SKM-1 (cell line): ENCODE measurements at regions not wholly inside any gene's neighbourhood (a gene's known extent, or its start where the extent isn't known, plus 50 kb on each side); places are given as distances from the start of the nearest gene placed in this dataset.
"Not testable (repeated sequence)": the region's sequence is repeated elsewhere in the genome, so short reads cannot be mapped to it uniquely, and the experiment has no call there.

Source experiments
- DNase-seq: peaks from one replicate; lab custom pipeline; 2025; ENCODE audit not compliant: unreplicated experiment; lab: John Stamatoyannopoulos, UW

DNA sequence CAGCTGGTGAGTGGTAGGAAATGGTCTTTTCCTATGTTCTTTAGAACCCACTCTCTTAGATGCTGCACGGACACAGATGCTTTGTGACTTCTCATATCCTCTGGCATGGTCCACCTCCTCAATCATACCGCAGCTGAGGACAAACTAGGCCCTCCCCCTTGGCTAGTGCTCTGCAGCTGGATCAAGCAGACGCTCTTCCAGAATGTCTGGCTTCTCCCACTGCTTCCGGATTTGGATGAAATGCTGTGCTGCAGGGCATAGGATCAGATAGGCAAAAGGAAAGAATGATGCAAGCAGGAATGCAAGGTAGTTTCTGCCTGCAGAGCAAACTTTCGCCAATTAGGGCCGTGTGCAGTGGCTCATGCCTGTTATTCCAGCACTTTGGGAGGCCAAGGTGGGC, 75.7 kb upstream of the SLC4A7 start:
- DNase-seq = no peak

DNA sequence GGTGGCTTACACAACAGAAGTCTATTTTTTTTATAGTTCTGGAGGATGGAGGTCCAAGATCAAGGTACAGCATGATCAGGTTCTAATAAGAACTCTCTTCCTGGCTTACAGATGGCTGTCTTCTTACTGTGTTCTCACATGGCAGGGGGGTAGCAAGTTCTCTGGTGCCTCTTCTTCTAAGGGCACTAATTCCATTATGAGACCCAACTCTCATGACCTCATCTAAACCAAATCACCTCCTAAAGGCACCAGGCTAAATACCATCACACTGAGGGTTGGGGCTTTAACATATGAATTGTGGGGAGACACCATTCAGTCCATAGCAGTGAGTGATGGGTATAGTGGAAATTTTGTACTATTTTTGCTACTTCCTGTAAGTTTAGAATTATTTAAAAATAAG, 75.2 kb upstream of the SLC4A7 start:
- no peak for DNase-seq

DNA sequence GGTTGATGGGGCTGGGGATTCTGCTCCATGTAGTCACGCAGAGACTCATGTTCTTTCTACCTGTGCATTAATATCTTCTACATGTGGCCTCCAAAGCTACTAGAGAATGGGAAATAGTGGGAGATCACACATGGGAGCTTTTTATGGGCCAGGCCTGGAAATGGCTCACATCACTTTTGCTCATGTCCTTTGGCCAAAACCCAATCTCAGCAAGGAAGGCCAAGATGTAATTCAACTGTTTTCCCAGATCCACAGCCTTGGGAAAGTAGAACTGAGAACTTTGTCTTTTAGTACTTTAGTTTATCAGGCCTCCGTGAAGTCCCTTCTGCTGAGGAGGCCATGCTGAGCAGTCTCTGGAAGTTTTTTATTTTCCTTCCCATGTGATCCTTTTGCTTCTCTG, 73.2 kb upstream of the SLC4A7 start:
- DNase-seq = no peak

DNA sequence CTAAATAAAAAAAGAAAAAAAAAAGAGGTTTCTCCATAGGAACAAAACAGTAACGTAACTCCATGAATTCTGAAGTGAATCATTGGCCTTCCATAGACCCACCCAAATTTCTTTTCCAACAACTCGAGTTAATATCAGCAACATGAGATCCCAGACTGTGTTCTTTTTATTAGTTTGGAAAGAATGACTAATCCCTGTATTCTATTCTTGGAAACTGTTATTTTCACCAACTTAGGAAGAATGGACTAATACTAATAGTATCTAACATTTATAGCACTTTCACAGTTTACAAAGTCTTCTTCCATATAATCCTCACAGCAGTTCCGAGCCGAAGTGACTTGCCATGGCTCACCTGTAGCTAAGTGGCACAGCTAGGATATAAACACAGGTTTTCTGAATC, 72.7 kb upstream of the SLC4A7 start:
- no peak for DNase-seq

DNA sequence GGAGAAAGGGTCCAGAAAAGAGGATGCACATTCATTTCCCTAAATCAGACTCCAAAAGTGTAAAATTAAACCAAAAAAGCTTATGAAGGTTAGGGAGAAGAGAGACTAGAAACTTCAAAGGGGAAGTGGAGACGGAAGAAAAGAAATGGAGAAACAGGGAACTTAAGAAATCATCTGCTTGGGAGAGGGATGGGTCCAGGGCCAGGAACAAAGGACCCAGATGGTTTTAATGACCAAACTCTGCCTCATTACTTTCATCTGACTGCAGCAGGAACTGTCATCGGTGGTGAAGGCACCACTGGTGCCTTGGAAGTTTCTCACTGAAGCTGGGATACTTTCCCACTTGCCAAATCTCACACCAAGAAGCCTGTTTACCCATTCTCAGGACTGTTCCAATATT, 70.5 kb upstream of the SLC4A7 start:
- peak; percentile 50 for DNase-seq

DNA sequence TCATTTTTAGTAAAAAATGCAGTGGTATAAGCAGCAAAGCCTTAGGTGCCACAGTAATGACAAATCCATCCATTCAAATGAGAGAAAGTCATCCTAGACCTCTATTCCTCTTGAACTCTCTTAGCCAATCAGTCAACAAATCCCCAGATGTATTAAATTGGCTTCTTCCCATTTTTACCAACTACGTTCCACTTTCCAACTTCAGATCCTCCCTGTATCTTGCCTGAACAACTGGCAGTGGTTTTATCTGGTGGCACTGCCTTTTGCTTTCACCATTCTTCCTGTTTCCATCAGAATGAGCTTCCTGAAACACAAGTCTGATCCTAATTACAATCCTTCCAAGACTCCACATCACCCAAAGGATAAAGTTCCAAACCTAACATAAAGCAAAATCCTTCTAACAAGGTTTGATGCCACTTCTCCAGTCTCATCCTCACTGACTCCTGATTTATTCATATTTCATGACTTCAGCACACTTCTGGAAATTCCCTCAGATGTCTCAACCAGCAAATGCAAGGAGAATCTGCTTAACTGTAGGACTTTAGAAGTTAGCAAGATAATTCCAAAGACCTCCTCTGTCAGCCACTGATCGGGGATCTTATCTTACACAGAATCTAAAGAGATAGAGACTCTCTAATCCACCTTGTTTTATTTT, 69.8 kb upstream of the SLC4A7 start:
- no peak for DNase-seq

DNA sequence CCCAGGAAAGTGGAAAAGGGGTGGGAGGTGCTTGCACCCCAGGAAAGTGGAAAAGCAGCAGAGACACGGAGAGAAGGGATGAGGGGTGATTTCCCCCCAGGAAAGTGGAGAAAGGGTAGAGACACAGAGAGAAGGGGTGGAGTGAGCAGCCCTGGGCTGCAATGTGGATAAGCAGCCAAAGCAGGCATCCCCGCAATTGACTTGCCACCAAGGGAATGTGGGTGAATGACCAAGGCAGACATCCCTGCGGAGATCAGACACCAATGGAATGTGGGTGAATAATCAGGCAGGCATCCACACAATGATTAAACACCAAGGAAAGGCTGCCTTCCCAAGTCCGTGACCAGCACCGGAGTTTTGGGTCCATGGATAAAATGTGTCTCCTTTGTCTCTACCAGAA, 68.5 kb upstream of the SLC4A7 start:
- not testable (repeated sequence) for DNase-seq

DNA sequence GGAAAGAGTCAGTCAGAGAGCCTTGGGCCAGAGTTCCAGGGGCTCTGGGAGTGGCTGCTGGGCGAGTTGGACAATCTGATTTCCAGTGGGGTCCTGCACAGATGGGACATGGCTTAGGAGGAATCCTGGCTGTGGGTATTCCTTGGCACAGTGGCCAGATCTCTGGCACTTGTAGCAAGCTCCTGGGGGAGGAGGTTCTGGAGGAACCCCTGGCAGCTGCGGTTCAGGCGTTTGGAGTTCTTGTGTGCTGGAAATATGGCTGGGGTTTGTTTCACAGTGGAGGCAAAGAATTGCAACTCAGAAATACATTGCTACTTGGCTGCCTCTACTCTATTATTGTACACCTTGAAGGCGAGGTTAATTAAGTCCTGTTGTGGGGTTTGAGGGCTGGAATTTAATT, 67.2 kb upstream of the SLC4A7 start:
- DNase-seq = not testable (repeated sequence)

DNA sequence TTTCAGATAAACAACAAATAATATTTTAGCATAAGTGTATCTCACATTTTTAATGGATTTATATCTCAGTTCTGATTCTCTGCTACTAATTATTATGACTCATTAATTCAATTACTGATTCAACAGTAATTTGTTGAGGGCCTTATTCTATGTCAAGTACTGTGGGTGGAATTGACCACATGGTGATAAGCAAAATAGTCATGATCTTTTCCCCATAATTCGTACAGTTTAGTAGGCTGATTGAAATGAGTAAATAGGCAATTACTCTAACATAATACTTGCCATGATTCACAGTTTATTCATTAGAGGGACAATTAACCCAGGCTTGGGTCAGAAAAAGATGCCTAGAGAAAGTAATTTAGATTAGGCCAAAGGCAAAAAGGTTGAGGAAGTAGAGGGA, 60.9 kb upstream of the SLC4A7 start:
- DNase-seq = no peak

DNA sequence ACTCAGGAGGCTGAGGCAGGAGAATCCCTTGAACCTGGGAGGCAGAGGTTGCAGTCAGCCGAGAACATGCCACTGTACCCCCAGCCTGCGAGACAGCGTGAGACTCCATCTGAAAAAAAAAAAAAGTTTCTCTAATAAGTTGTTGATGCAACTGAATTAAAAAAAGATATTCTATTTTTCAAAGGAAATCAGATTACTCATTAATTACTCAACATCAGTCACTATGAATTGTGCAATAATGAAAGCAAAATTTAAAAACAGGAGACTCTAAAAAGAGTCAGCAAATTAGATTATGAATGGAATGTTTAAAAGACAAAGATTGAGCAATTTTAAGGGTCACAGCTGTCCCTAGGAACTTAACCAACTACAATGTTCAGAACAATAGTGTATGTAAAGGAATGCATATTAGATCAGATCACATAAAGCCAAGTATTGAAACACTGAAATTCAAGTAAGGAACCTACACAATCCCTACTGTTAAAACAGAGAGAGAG, 60.2 kb upstream of the SLC4A7 start:
- no peak for DNase-seq

DNA sequence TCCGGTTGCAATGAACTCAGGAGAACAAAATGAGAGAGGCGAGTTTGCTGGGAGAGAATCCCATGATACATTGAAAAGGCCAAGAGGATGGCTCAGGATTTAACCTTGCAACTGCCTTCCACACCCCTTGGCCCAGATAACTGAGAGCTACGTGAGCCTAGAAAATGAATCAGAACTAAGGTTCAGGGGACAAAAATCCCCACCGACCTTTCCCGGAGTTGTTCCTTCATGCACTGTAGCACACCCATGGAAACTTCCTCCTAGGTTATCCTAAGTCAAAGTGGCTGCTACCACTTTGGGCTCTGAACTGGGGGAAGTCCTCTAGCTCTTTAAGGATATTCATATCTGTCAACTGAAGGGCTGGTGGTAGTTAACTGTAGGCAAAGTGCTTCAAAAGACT, 58.3 kb upstream of the SLC4A7 start:
- no peak for DNase-seq

DNA sequence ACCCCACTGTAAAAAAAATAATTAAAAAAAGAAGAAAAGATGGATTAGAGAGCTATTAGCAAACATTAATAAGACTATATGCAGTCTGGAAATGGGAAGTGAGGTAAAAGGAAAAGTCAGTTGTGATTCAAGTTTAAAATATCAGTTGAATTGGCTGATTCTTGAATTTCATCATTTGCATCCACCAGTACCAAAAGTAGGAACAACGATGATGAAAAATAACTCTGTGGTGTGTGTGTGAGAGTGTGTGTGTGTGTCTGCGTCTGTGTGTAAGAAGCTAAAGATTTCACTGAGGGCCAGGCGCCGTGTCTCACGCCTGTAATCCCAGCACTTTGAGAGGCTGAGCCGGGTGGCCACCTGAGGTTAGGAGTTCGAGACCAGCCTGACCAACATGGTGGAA, 56.0 kb upstream of the SLC4A7 start:
- DNase-seq = no peak

DNA sequence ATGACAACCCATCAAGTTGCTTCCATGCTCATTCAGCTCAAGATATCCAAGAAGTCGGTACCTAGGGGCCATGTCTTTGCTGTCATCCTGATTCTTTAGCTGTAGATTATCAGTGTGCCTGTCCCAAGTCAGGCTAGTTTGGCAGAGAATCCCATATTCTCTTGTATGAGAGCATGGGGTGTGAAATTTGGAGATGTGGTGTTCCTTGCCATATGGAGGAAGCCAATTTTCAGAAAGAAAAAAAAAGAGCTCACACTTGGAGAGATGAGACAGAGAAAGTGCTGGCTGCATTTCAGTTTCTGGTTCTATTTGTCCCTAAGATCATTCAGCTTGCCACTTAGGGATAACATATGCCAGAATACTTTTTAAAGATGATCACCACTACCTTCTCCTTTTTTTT, 52.3 kb upstream of the SLC4A7 start:
- DNase-seq = no peak

DNA sequence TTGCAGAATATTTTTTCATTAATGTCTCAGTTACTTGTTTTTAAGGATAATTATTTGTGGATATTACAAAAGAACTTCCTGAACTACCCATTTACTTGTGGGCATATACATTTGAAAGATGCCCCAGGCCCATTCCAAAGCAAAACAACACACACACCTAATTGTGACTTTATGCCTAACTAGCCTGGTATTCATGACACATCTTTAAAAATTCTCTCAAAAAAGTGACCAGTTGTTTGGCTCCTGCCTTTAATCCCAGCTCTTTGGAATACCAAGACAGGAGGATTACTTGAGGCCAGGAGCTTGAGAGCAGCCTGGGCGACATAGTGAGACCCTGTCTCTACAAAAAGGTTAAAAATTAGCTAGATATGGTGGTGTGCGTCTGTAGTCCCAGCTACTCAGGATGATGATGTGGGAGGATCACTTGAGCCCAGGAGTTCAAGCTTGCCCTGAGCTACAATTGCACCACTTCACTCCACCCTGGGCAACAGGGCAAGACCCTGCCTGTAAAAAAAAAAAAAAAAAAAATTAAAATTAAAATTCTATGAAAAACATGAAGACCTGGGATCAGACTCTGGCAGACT, 51.7 kb upstream of the SLC4A7 start:
- no peak for DNase-seq

DNA sequence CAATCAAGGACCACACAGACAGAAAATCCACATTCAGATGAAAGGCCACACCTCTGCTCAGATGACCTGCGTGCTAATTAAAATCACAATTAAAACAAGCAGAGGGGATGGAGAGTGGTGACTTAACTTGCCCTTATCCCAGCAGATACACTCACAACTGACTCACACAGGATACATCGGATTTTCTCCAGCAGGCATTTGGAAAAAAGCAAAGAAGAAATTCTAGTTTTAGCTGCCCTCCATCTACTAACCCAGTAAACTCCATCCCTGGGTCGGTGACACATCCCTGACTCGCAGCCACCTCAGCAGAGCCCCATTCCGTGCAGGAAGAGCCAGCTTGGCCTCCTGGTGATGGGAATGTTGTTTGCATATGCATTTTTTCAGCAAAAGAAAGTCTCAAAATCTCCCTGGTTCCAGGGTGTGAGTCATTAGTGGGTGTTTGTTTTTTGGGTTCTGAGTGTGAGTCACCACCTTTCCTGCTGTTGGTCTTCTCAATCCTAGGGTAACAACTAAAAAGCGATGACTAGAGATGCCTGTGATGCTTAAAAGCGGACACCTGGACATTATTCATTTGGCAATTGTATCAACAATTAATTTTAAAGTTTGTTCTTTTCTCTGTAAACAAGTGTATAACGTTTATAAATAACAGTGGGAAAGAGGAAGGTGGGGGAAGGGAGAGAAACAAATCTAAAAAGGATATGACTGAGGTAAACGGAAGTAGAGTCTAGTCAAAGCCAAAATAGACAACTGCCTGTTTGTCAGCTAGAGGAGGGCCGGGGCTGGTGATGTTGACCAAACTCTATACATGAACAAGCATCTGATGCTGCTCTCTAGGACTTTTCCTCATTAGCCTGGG, 49.8 kb upstream of the SLC4A7 start:
- DNase-seq = no peak
